Gastrocnemius medialis (tissue), 4 donors: ENCODE measurements at regions not wholly inside any gene's neighbourhood (a gene's known extent, or its start where the extent isn't known, plus 50 kb on each side); places are given as distances from the start of the nearest gene placed in this dataset.

Source experiments
- POLR2A ChIP-seq, 2 donors: fragments of 450-650 bp; IDR thresholded peaks; one replicate each; pipeline ENCODE4 v1.6.1; 2017; ENCODE audit warnings: antibody characterized with exemption in 2 of 2, mild to moderate bottlenecking in 2 of 2, moderate library complexity in 2 of 2
- TF ChIP-seq, protein P1 (sequence below), 5 experiments: fragments of 450-650 bp in 3 of 5; fragments of 200-600 bp in 2 of 5; sonication (generic) in 2 of 5; IDR thresholded peaks in 4 of 5; conservative IDR thresholded peaks in 1 of 5; 1 replicate in 4 of 5; 2 replicates in 1 of 5; pipeline ENCODE4 v1.5.1; 2016 to 2019; ENCODE audit warnings: antibody characterized with exemption in 5 of 5, mild to moderate bottlenecking in 3 of 5, moderate library complexity in 3 of 5

DNA sequence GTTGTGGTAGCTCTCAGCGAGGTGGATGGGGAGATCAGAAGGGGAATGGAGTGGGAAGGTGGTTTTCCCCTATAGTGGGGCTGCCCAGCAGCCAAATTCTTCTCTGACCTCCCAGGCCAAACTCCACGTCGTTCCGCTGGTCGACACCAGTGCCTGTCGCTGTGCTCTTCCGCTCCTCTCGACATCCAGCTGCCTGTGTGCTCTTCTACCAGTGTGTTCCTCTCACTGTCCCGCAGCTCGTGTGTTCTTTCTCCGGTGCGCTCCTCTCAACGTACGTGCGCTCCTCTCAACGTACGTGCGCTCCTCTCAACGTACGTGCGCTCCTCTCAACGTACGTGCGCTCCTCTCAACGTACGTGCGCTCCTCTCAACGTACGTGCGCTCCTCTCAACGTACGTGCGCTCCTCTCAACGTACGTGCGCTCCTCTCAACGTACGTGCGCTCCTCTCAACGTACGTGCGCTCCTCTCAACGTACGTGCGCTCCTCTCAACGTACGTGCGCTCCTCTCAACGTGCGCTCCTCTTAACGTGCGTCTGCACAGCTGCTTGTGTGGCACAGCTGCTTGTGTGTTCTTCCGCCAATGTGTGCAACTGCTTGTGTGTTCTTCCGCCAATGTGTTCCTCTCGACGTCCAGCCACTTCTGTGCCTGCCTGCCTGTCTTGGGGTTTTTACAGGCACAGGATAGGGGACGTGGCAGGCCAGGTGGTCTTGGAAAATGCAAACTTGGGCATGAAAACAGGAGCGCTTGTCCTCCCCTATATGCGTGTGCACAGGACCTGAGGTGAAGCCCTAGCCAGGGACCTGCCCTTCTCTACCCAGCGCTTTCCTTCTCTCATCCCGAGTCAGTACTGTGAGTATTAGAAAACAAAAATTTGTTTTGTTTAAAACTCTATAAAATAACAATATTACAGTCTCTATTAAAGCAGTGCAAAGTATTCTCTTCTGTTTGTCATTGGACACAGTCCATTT, 991.1 kb downstream of the GBE1 start:
- no peak for TF ChIP-seq POLR2A (IDR thresholded peaks at IDR 0.05)
- TF ChIP-seq, protein P1, sequence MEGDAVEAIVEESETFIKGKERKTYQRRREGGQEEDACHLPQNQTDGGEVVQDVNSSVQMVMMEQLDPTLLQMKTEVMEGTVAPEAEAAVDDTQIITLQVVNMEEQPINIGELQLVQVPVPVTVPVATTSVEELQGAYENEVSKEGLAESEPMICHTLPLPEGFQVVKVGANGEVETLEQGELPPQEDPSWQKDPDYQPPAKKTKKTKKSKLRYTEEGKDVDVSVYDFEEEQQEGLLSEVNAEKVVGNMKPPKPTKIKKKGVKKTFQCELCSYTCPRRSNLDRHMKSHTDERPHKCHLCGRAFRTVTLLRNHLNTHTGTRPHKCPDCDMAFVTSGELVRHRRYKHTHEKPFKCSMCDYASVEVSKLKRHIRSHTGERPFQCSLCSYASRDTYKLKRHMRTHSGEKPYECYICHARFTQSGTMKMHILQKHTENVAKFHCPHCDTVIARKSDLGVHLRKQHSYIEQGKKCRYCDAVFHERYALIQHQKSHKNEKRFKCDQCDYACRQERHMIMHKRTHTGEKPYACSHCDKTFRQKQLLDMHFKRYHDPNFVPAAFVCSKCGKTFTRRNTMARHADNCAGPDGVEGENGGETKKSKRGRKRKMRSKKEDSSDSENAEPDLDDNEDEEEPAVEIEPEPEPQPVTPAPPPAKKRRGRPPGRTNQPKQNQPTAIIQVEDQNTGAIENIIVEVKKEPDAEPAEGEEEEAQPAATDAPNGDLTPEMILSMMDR (IDR thresholded peaks at IDR 0.05 in 4 of 5, conservative IDR thresholded peaks at IDR 0.05 in 1 of 5) = no peak
